Cerebellar nuclear complex (tissue), 1 donor: ENCODE measurements at regions not wholly inside any gene's neighbourhood (a gene's known extent, or its start where the extent isn't known, plus 50 kb on each side); places are given as distances from the start of the nearest gene placed in this dataset.
"Not testable (repeated sequence)": the region's sequence is repeated elsewhere in the genome, so short reads cannot be mapped to it uniquely, and the experiment has no call there.

Experiments used
- DNase-seq, 2 experiments: peaks; one replicate each; lab custom pipeline; 2025; lab: John Stamatoyannopoulos, UW

- no peak for DNase-seq
Measured at GRCh38 chr2:176976736-176977685, 235.6 kb upstream of the HNRNPA3 start.

- DNase-seq: no peak
Measured at GRCh38 chr2:176978921-176979320, 233.7 kb upstream of the HNRNPA3 start.

DNA sequence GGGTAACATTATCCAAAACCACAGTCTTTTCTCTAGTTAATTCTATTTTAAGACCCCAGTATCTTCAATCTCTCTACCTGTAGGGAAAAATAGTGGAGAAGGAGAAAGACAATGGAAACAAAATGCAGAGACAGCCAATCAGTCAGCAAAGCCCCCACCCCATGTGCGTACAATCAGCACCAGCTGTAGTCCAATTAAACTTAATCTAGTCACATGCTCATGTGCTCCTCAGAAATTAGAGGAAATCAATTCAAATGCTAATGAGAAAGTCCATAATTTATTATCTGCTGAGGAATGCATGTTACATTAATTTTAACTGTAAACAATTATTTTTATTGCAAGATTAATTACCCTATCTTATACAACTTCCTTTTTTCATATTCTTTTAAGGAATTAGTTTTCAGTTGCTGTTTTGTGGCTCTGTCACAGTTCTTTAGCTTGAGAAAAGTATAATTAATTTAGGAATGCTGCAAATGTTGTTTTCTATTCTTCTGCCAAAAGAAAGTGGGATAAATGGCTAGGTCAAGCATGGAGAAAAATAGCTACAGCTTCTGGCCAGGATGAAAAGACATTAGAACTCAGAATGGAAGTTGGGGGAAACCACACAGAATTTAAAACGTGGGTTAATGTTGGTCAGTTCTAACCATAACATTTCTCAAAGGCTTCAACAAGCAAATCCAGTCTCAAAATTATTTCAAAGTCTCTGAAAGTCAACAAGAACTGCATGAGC lies 232.4 kb upstream of the HNRNPA3 start:
- DNase-seq: no peak

GRCh38 chr2:176984987-176985386 lies 227.6 kb upstream of the HNRNPA3 start:
- DNase-seq: no peak

- DNase-seq: no peak
Measured at GRCh38 chr2:176985871-176986270, 226.7 kb upstream of the HNRNPA3 start.

- no peak for DNase-seq
Measured at GRCh38 chr2:176986487-176986886, 226.1 kb upstream of the HNRNPA3 start.

- DNase-seq: no peak
Measured at GRCh38 chr2:176991411-176991810, 221.2 kb upstream of the HNRNPA3 start.

DNA sequence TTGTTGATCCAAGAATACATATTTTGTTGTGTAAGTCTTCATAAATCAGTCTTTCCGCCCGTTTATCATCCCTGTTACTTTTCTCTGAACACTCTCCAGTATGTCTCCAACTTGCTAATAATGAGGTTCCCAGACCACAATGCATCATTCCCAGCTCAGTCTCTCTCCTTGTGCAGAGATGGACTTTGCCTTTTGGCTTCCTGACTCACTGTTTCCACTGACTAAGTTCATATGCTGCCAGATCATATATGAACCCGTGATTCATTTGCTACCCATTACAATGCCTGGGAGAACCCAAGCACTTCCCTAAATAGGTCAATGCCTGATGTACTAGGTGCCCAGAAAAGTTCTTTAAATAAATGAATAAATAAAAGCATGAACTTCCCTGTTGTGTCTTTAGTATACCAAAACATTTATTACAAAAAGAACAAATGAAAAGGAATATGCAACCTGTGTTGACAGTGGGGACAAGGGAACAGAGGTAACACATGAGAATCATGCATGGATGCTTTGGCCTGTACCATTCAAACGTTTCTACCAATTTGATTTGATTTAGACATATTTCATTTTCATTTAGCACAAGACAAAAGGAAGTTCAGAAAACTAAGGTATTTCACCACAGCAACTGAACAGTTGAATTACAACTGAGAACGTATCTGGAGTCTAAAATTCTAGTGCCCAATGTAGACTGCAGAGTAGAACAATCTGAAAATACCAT lies 215.4 kb upstream of the HNRNPA3 start:
- no peak for DNase-seq

DNA sequence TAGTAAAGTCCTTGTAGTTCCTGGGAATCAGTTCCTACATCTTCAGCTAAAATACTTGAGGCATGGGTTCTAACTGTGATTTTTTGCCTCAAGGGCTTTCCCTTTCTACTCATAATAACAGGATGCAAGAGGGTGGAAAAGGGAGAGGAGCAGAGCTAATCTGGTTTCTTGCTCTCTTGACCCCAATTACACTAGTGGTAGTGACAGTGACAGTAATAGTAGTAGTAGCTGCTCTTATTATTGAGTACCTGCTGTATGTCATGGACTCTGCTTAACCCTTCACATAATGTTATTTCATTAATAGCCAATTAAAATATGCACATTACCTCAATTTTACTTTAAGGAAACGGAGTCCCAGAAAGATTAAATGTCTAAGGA lies 214.8 kb upstream of the HNRNPA3 start:
- no peak for DNase-seq

DNA sequence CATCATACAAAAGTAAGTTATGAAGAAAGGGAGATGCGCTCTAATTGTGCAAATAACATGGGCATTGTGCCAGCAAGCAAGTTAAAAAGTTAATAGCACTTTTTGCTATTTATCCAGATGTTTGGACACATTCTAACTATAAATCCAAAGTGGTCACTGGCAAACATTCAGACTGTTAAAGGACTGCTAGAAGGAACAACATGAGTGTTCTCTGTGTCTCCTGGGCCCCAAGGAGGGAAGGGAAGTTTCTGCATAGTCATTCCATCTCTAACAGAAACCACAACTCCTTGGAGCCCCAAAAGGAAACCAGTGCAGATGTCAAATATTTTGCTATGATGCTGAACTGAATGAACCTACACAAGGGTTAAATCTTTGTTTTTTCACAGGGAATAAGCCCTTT lies 213.3 kb upstream of the HNRNPA3 start:
- DNase-seq: no peak

DNA sequence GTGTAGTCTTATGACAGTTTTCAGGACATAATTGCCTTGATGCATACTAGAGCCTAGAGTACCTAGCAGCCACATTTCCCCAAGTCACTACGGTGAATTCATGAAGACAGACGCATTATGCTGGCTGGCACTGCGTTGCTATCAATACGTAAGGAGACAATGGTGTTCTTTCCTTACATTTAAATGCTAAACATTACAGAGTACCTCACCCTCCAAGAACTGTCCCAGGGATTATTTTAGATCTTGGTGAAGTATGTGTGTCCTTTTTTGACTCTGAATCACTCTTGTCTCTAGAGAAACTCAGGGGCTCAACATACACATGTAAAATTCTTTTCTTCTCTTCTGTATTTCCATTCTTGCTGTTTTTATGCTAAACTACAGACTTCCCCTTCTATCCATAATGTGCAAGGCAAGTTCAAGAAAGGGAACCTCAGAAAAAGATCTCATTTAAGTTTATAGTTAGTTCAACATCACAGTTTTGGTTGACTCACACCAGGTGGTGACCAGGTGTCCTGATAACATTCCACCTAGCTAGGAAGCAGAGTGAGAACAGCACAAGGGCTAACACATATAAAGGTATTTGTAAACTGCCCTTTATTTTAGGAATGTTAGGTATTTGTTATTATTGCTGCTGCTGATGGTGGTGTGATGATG lies 212.4 kb upstream of the HNRNPA3 start:
- no peak for DNase-seq

DNA sequence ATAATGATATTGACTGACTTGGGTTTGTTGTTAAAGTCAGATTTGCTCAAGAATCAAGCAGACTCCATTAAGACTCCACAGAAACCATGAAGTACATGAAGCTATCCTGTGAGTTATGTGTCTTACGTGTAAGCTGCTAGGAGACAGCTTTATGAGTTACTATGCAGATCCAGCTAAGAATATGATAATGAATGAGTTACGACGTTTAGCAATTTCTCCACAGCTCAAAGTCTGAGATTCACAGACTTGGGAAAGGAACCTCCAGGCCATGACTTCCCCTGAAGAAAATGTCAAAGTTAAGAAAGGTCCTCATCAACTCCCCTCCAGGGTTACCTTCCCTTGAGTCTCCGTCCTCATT lies 211.9 kb upstream of the HNRNPA3 start:
- DNase-seq: no peak

- no peak for DNase-seq
Measured at GRCh38 chr2:177001334-177001733, 211.3 kb upstream of the HNRNPA3 start.

- no peak for DNase-seq
Measured at GRCh38 chr2:177002983-177003382, 209.6 kb upstream of the HNRNPA3 start.

GRCh38 chr2:177007726-177008125 lies 204.9 kb upstream of the HNRNPA3 start:
- not testable (repeated sequence) for DNase-seq

GRCh38 chr2:177008662-177009061 lies 203.9 kb upstream of the HNRNPA3 start:
- not testable (repeated sequence) for DNase-seq

- DNase-seq: no peak
Measured at GRCh38 chr2:177010146-177010545, 202.4 kb upstream of the HNRNPA3 start.

DNA sequence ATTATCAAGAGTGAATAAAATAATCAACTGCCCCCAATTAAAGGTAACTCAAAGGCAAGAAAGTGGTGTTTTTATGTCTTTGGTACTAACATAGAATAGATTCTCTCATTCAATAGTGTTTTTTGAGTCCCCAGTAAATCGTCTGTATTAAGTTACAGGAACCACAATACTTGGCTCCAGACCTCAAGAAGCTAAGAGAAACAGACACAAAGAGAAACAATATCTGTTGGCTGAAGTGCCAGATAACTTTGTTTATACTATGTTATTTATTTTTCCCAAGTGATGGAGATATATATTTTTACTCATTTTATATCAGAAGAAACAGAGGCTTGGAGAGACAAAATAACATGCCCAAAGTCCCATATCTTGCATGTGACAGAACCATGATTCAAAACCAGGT lies 201.7 kb upstream of the HNRNPA3 start:
- no peak for DNase-seq

GRCh38 chr2:177014946-177015345 lies 197.6 kb upstream of the HNRNPA3 start:
- no peak for DNase-seq

DNA sequence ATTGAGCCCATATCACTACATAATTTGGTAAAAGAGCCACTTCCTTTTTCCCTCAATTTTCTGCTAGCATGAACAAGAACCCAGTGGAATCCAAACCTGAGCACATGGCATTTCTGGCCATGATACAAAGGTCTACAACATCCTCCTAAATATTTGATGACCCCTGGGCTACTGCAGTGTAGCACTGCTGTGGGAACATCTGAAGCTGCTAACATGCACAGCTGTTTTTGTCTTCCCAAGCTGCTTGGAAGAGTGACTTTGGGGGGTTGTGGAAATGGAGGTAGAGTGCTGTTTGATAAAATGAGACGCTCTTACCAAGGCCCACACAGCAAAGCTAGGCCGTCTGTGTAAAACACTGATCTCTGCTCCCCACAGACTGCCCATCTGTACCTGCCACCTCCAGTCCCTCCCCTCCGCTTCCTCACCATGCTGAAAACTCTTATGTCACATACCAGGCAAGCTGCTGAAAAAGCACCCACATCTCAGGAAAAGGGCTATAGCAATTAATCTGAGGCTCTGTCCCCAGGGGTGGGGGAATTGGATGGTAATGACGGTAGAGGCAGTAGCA lies 197.2 kb upstream of the HNRNPA3 start:
- DNase-seq: no peak

GRCh38 chr2:177020524-177021119 lies 192.0 kb upstream of the HNRNPA3 start:
- no peak for DNase-seq
